Activated B cell treated with CpG ODN at 0.5 μM for 24 hours (primary cell): ENCODE measurements at regions not wholly inside any gene's neighbourhood (a gene's known extent, or its start where the extent isn't known, plus 50 kb on each side); places are given as distances from the start of the nearest gene placed in this dataset.

Experiments
- ATAC-seq: fragments of 200-7000 bp; cut with Tn5 transposase; one replicate; pipeline ENCODE4 v1.10.0; 2021; ENCODE audit warnings: low read depth, mild to moderate bottlenecking, moderate library complexity
- CTCF ChIA-PET: fragments of 350-600 bp; sonication (Branson Sonifier 250); formaldehyde crosslinking; loops from one replicate; lab custom pipeline; 2021; ENCODE audit warnings: antibody characterized with exemption; lab: Charles Lee
- POLR2A ChIA-PET: fragments of 350-600 bp; sonication (Branson Sonifier 250); formaldehyde crosslinking; loops from one replicate; lab custom pipeline; 2021; ENCODE audit warnings: antibody characterized with exemption; lab: Charles Lee
- DNase-seq: peaks from one replicate; pipeline ENCODE4 v3.0.0; 2022
- H3K27ac Mint-ChIP-seq: one replicate; pipeline ENCODE4 v1.8.0; 2020; ENCODE audit warnings: mixed read lengths
- H3K27me3 Mint-ChIP-seq: one replicate; pipeline ENCODE4 v1.8.0; 2021; ENCODE audit warnings: mixed read lengths
- H3K36me3 Mint-ChIP-seq: one replicate; pipeline ENCODE4 v1.8.0; 2021; ENCODE audit warnings: low read depth, mixed read lengths
- H3K4me1 Mint-ChIP-seq: one replicate; pipeline ENCODE4 v1.8.0; 2021; ENCODE audit warnings: mixed read lengths
- H3K4me3 Mint-ChIP-seq: one replicate; pipeline ENCODE4 v1.8.0; 2020; ENCODE audit warnings: mild to moderate bottlenecking, mixed read lengths
- H3K9me3 Mint-ChIP-seq: one replicate; pipeline ENCODE4 v1.8.0; 2020; ENCODE audit warnings: mixed read lengths
- intact Hi-C: fragments of 100-400 bp; cut with micrococcal nuclease; formaldehyde crosslinking; loops from one replicate; pipeline ENCODE4 v1.15.1; 2024
- TF ChIP-seq, protein P1 (sequence below): fragments of 200-600 bp; IDR thresholded peaks from one replicate; pipeline ENCODE4 v1.8.0; 2022; ENCODE audit warnings: antibody characterized with exemption, mild to moderate bottlenecking

DNA sequence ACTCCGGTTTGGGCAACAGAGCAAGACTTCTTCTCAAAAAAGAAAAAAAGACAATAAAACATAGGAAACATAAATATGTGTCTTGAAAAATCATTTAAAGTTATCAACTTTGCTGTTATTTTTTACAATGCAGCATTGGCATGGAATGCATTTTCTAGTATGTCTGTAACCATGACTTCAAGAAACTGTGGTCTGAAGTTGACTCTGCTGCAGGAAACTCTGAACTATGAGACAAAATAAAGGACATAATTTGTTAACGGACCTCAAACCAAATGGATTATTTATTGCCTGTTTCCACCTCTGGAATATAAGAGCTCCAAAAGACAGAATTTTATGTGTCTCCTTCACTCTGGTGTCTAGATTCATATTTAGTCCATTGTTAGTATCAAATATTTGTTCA, 79.1 kb downstream of the TRIB2 start:
- Mint-ChIP-seq H3K4me3 (no peak overlapping the region), H3K27ac (no peak overlapping the region), H3K4me1 (peaks cover 7% of the 10 kb centered on the region), H3K9me3 (peaks cover 8% of the 10 kb centered on the region), H3K27me3 (peaks cover 5% of the 10 kb centered on the region), H3K36me3 (no peaks in the 10 kb centered on the region)
- TF ChIP-seq, protein P1, sequence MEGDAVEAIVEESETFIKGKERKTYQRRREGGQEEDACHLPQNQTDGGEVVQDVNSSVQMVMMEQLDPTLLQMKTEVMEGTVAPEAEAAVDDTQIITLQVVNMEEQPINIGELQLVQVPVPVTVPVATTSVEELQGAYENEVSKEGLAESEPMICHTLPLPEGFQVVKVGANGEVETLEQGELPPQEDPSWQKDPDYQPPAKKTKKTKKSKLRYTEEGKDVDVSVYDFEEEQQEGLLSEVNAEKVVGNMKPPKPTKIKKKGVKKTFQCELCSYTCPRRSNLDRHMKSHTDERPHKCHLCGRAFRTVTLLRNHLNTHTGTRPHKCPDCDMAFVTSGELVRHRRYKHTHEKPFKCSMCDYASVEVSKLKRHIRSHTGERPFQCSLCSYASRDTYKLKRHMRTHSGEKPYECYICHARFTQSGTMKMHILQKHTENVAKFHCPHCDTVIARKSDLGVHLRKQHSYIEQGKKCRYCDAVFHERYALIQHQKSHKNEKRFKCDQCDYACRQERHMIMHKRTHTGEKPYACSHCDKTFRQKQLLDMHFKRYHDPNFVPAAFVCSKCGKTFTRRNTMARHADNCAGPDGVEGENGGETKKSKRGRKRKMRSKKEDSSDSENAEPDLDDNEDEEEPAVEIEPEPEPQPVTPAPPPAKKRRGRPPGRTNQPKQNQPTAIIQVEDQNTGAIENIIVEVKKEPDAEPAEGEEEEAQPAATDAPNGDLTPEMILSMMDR: no peak
- ATAC-seq: no peak
- intact Hi-C loops: no loop called here
- ChIA-PET CTCF (no interaction called here), POLR2A (no interaction called here)
- DNase-seq: no peak

DNA sequence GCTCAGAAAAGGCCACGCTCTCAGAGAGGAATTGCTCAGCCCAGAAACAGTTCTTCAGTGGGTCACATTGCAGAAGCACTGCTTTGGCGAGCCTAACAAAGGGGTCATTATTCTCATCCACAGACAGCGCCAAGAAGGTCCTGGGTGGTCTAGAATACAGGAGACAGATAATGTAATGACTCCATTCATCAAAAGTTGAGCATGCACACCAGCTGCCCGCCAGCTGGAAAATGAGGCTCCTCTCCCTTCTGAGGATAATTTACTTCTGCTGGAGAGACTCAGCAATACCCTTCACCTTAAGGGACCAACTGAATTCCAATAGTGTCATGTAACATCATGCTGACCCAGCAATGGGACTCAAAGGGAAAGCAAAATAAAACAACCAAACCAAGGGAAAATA, 79.9 kb downstream of the TRIB2 start:
- intact Hi-C loops: no loop called here
- H3K9me3 Mint-ChIP-seq: peaks cover 14% of the 10 kb centered on the region
- H3K4me3 Mint-ChIP-seq: no peak overlapping the region
- ATAC-seq: no peak
- peaks cover 1% of the 10 kb centered on the region for H3K36me3 Mint-ChIP-seq
- H3K27ac Mint-ChIP-seq: no peak overlapping the region
- POLR2A ChIA-PET: no interaction called here
- peaks cover 5% of the 10 kb centered on the region for H3K27me3 Mint-ChIP-seq
- CTCF ChIA-PET: no interaction called here
- DNase-seq: no peak
- peaks cover 7% of the 10 kb centered on the region for H3K4me1 Mint-ChIP-seq
- TF ChIP-seq, protein P1: no peak

DNA sequence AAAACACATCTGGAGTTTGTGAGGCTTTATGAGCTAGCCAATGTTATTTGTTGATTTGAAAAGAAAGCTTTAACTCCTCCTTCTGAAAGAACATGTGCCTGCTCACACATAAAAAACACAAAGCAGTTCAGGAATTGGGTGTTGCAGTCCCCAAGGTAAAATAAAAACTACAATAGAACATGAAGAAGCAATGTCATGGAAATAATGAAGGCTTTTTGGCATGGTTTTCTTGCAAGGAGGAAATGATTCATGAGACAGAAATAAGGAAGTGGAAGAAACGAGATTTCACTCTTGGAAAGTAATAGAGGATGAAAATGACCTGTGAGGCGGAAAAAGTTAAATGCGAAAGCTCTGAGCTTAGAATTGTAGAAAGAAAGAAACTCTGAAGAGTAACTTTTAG, 81.1 kb downstream of the TRIB2 start:
- Mint-ChIP-seq H3K4me3 (no peak overlapping the region), H3K27ac (no peak overlapping the region)
- CTCF ChIA-PET: no interaction called here

GRCh38 chr2:12803607-12804006, 86.9 kb downstream of the TRIB2 start:
- H3K27ac Mint-ChIP-seq: no peak overlapping the region
- TF ChIP-seq, protein P1: no peak
- H3K4me1 Mint-ChIP-seq: no peaks in the 10 kb centered on the region
- peaks cover 25% of the 10 kb centered on the region for H3K9me3 Mint-ChIP-seq
- no peak for DNase-seq
- CTCF ChIA-PET: no interaction called here
- H3K27me3 Mint-ChIP-seq: peaks cover 25% of the 10 kb centered on the region
- ATAC-seq: no peak
- POLR2A ChIA-PET: no interaction called here
- peaks cover 2% of the 10 kb centered on the region for H3K36me3 Mint-ChIP-seq
- no peak overlapping the region for H3K4me3 Mint-ChIP-seq
- intact Hi-C loops: no loop called here

More for the DNA sequence above, 81.1 kb downstream of the TRIB2 start:
- POLR2A ChIA-PET: no interaction called here
- peaks cover 7% of the 10 kb centered on the region for H3K4me1 Mint-ChIP-seq
- TF ChIP-seq, protein P1: no peak
- ATAC-seq: no peak
- peaks cover 3% of the 10 kb centered on the region for H3K27me3 Mint-ChIP-seq
- intact Hi-C loops: no loop called here
- H3K36me3 Mint-ChIP-seq: peaks cover 2% of the 10 kb centered on the region
- DNase-seq: no peak
- H3K9me3 Mint-ChIP-seq: peaks cover 24% of the 10 kb centered on the region

- no peak overlapping the region for H3K27ac Mint-ChIP-seq
- no peaks in the 10 kb centered on the region for H3K4me1 Mint-ChIP-seq
- POLR2A ChIA-PET: no interaction called here
- no peak overlapping the region for H3K4me3 Mint-ChIP-seq
- TF ChIP-seq, protein P1: no peak
- intact Hi-C loops: no loop called here
- peaks cover 2% of the 10 kb centered on the region for H3K36me3 Mint-ChIP-seq
- ATAC-seq: no peak
- CTCF ChIA-PET: no interaction called here
- H3K9me3 Mint-ChIP-seq: peaks cover 25% of the 10 kb centered on the region
- H3K27me3 Mint-ChIP-seq: peaks cover 28% of the 10 kb centered on the region
- no peak for DNase-seq
These were observed 87.5 kb downstream of the TRIB2 start for GRCh38 chr2:12804091-12804856.
